HG02870 (cell line): ENCODE measurements at regions not wholly inside any gene's neighbourhood (a gene's known extent, or its start where the extent isn't known, plus 50 kb on each side); places are given as distances from the start of the nearest gene placed in this dataset.

ENCODE experiments used
- ATAC-seq: cut with Tn5 transposase; IDR thresholded peaks from one replicate; pipeline ENCODE4 v1.9.1; 2021; ENCODE audit warnings: mild to moderate bottlenecking, moderate library complexity; ENCODE audit not compliant: unreplicated experiment

GRCh38 chr15:46297766-46298165 is 662.9 kb downstream of the SQOR start:
- ATAC-seq = peak; percentile 74

- no peak for ATAC-seq
These were observed 665.9 kb downstream of the SQOR start for GRCh38 chr15:46300716-46301115.

DNA sequence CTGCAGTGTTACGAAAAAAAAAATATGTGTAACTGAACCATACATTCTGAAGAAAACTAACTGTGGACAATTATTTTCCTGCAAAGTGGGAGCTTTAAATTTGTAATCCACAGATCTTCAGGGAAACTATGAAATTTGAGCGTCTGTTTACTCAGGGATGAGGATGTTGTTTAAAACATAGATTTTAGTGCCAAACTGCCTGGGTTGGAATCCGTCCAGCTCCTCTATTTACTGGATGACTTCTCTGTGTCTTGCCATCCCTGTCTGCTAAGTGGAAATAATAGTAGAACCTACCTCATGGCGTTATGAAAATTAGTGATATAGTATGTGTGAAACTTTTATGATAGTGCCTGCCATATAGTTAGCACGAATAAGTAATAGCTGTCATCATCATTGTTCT is 666.5 kb downstream of the SQOR start:
- ATAC-seq = no peak

GRCh38 chr15:46301826-46302225 is 667.0 kb downstream of the SQOR start:
- no peak for ATAC-seq

DNA sequence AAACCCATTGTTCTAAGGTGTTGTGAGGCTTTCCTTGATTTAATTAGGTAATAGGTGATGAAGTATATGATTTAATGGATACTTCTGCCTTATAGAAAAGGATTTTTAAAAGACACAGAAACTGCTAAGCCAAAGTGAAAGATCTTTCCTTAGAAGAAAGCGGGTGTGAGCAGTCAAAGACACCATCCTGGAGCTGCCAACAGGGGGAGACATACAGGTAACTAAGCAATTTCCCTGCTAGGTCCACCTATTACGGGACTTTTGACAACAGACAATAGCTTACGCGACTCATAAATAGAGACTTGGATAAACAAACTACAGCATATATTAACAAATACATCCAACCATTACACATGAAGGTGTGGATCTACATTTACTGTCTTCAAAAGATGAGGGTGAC is 669.5 kb downstream of the SQOR start:
- no peak for ATAC-seq

- no peak for ATAC-seq
These were observed 672.9 kb downstream of the SQOR start for GRCh38 chr15:46307746-46308145.

GRCh38 chr15:46309914-46310313 is 675.1 kb downstream of the SQOR start:
- ATAC-seq = no peak

DNA sequence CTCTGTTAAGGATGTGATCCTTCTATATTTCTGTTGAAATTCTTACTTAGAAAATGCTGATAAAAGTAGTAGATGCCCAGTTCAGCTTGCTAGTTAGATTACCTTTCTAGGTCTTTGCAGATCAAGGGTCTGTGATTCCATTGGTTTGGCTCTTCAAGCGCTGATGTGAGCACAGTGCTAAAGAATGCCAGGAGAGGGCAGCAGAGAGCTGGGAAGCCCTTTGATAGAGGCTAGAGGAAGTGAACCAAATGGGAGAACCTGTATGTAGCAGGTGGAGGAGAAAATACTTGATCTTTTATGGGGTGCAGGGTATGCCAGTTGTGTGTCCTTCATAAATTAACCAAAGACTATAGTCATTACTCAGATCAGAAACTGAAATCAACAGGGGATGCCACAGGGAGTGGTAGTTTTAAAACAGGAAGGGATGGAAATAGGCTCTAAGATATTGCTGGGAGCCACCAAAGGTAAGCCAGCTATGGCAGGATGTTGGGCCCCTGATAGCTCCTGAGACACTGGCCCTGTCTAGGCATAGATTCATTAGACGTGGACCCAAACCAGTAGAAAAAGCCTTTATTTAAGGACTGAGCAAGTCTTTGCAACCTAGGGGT is 677.4 kb downstream of the SQOR start:
- peak; percentile 95 for ATAC-seq

- ATAC-seq = no peak
These were observed 680.6 kb downstream of the SQOR start for GRCh38 chr15:46315434-46315833.

DNA sequence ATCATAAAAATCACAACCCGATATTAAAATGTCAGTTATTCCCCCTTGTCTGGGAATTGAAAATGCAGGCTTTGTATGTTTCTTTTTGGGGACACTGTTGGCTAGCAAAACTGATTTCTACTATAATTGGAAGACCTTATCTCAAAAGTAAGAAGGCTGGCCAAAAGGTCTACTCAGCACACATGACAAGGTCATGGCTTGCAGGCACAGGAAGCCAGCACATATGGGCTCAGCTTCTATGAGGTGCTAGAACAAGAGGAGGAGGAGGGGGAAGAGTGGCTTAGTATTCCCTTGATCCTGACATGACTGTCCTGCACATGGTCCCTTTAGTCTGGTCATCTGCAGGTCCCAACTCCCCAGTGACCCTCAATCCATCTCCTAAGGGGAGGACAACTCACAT is 681.2 kb downstream of the SQOR start:
- ATAC-seq = no peak

DNA sequence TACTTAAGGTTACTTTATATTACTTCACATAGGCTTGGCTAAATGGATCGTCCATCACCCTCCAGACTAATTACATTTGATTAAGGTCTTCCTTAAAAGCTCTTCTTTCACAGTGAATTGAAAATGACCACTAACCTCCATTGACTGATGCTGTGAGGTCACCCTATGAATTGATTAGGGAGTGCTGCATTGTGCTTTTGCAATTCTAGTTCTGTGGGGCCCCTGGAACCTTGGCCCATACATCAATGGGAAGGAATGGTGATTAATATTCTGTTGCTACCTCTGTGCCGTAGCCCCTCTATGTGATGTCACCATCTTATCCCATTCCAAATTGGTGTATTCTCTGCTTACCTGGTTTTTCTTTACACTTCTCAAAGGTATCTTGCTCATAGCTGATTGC is 682.2 kb downstream of the SQOR start:
- ATAC-seq = no peak

DNA sequence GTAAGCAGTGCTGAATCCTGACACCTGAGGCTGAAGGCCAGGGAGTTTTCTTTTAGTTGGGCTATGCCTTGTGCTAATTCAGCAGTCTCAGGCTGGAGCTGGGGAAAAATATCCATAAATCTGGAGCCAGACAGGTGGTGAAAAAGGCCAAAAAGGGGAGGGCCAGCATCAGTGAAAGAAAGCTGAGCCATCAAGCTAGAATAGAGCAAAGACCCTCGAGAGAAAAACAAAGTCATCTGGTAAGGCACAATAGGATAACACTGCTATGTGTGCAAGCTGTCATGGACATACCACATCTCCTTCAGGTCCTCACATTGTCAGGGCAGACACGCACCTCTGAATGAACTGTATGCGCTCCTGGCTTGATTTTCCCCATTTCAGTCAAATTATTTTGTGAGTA is 687.9 kb downstream of the SQOR start:
- ATAC-seq = no peak

DNA sequence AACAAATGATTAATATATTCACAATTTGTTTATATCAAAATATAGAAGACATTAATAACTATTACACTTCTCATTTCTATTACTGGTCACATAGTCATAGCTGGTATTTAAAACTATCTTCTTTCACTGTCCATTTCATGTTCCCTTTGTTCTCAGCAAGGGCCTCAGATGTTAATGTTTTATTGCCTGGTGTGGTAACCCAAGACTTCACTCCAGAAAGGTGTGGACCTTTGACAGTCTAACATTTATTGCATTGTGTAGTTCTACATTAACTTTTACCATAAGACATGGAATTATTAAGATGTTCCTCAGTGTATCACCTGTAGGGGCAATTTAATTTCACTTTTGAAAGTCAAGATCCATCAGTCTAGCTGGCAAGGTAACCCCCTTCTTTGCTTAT is 691.3 kb downstream of the SQOR start:
- ATAC-seq = no peak

DNA sequence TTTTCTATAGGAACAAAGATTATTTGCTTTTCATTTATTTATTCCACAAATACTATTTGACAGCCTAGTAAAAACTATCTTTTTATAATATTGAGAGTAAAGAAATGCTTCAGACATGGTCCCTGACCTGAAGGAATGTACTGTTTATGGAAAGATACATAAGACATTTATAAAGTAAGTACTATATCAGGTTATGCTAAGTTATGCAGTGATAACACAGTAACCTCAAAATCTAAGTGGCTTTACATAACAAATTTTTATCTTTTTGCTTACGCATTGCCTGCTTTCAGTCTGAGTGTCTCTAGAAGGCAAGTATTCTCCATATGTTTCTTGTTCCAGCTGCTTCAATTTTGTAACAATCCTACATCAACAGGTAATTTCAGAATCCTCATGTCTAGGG is 694.0 kb downstream of the SQOR start:
- no peak for ATAC-seq

DNA sequence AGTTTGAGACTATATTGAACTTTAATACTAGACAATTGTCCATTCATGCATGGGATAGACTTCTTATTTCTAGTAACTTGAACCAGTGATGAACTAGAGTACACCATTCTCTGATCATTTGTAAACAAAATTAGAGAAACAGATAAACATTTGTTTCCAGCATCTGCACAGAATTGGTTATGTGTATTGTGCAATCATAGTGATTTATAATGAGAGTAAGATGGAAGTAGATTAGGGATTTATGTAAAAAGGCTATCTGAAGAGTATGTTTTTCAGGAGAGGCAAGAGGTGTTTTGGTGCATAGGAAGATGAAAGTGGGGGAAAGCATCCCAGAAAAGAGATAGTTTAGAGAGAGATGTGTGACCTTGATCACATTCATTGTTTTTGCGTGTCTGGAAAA is 695.0 kb downstream of the SQOR start:
- no peak for ATAC-seq

- ATAC-seq = no peak
These were observed 696.7 kb downstream of the SQOR start for GRCh38 chr15:46331546-46331945.

DNA sequence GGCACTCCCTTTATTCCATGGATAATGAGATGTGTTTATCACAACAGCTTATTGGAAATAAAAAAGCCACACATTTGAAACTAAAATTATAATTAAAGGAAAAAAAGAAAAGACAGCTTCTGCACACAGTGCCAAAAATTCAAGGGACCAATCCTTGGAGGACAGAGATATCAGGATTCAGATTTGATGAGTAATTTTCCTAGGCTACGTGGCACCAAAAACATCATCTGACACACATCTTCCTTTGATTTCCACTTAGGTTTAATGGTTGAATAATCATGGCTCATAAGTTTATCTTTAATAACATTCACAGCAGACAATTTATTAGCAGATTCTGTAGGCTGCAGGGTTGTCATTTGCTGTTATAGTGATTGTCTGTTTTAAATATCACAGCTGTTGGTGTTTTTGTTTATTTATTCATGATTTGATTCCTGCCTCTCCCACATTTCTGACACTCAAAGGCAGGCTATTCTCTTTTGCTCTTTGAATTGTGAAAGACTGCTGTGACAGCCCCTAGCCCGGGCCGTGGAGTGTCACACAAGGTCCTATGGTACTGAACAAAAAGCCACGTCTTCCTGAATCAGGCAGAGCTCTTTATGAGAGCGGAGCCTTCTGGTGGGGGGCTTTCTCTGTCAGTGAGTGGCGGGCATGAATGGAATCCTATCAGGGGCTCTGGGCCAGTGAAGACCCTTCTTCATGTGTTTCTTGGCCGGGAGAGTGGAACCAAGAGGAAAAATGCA is 708.5 kb downstream of the SQOR start:
- no peak for ATAC-seq

GRCh38 chr15:46344115-46344724 is 709.4 kb downstream of the SQOR start:
- no peak for ATAC-seq

DNA sequence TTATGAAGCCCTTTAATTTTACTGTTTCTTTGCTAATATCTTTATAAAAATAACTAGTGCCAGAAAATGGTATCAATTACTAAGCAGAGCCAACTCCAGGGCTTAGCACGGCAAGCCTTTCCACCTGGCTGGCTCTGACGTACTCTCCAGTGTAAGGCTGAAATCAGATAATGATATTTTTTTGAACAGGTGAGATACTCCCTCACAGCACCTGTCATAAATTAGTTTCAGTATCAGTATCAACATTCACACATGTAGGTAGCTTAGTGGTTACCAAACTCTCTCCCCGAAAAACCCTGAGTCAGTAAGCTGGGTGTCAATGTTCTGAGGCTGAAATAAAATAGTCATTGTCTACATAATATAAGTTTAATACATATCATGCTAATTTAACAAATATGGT is 710.1 kb downstream of the SQOR start:
- ATAC-seq = no peak

DNA sequence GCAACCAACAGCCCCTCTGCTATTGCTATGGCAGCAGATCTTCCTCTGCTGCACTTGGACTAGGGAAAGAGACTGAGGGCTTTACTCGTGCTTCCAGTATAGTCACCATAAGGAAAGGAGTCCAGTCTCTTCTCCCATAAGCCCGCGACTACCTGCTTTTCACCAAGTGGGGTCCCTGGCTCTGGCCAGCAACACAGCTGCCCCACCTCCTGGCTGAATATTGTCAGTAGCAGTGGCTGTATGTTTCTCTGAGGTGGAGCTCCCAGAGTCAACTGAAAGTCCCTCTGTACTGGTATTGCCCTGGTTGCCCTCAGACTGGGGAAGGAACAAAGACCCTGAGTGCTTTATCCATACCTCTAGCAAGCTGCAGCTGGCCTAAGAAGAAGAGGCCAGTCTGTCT is 719.6 kb downstream of the SQOR start:
- no peak for ATAC-seq

DNA sequence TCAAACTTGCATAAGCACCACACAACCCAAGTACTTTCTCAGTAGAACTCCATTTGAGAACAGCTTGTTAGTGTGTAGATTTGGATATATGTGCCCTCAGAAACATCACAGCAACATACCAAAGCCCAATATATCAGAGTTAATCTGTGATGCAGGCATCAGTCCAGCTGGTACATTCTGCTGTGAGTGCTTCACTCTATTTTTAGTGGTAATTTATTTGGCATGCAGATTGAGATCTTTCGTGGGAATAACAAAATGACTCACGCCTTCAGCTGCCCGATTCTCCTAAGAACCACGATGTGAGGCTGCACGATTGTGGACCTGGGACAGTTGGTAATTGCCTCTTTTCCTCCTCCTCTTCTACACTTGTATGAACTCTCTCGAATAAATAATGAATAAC is 730.7 kb downstream of the SQOR start:
- ATAC-seq = no peak

GRCh38 chr15:46366360-46367007 is 731.7 kb downstream of the SQOR start:
- ATAC-seq = no peak
